ENCODE measurements at regions not wholly inside any gene's neighbourhood (a gene's known extent, or its start where the extent isn't known, plus 50 kb on each side); places are given as distances from the start of the nearest gene placed in this dataset.

- H3K27ac ChIP-seq (ENCODE audit: low read length), result no peak overlapping the region
- no peak overlapping the region for H2AFZ ChIP-seq (ENCODE audit: low read length)
- no peaks in the 10 kb centered on the region for H3K27me3 ChIP-seq (ENCODE audit: low read length)
- no peaks in the 10 kb centered on the region for H3K79me2 ChIP-seq (ENCODE audit: low read length)
- no peak overlapping the region for H3K4me3 ChIP-seq (ENCODE audit: low read length)
- no peaks in the 10 kb centered on the region for H3K36me3 ChIP-seq (ENCODE audit: insufficient read depth, low read length)
- DNase-seq, result no peak
- peaks cover 3% of the 10 kb centered on the region; the same call in 1 of the 2 replicates for H3K9me3 ChIP-seq (ENCODE audit: low read length)
- H3K9me2 ChIP-seq (replicated peaks; ENCODE audit: insufficient read depth, low read length), result no peaks in the 10 kb centered on the region
- no peak overlapping the region for H3K4me2 ChIP-seq (ENCODE audit: low read depth, low read length, poor library complexity, severe bottlenecking)
- no peaks in the 10 kb centered on the region for H3K4me1 ChIP-seq (ENCODE audit: low read length)
- H3K9ac ChIP-seq (ENCODE audit: low read length), result no peak overlapping the region
- no peaks in the 10 kb centered on the region for H4K20me1 ChIP-seq (ENCODE audit: insufficient read depth, low read depth, low read length)
These were observed 1052.6 kb upstream of the RBFOX1 start for GRCh38 chr16:6280055-6280454.

- no peaks in the 10 kb centered on the region for H3K36me3 ChIP-seq (ENCODE audit: insufficient read depth, low read length)
- DNase-seq, result no peak
- H3K4me2 ChIP-seq (ENCODE audit: low read depth, low read length, poor library complexity, severe bottlenecking), result no peak overlapping the region
- no peaks in the 10 kb centered on the region for H3K4me1 ChIP-seq (ENCODE audit: low read length)
- no peaks in the 10 kb centered on the region for H3K79me2 ChIP-seq (ENCODE audit: low read length)
- no peak overlapping the region for H3K9ac ChIP-seq (ENCODE audit: low read length)
- no peak overlapping the region for H2AFZ ChIP-seq (ENCODE audit: low read length)
- H4K20me1 ChIP-seq (ENCODE audit: insufficient read depth, low read depth, low read length), result no peaks in the 10 kb centered on the region
- no peak overlapping the region for H3K27ac ChIP-seq (ENCODE audit: low read length)
- no peaks in the 10 kb centered on the region for H3K9me2 ChIP-seq (replicated peaks; ENCODE audit: insufficient read depth, low read length)
- H3K27me3 ChIP-seq (ENCODE audit: low read length), result no peaks in the 10 kb centered on the region
- H3K9me3 ChIP-seq (ENCODE audit: low read length), result peaks cover 3% of the 10 kb centered on the region; the same call in 1 of the 2 replicates
- H3K4me3 ChIP-seq (ENCODE audit: low read length), result no peak overlapping the region
These were observed 1053.4 kb upstream of the RBFOX1 start for GRCh38 chr16:6279286-6279685.

- no peaks in the 10 kb centered on the region for H3K79me2 ChIP-seq (ENCODE audit: low read length)
- H3K27ac ChIP-seq (ENCODE audit: low read length), result no peak overlapping the region
- no peaks in the 10 kb centered on the region for H3K27me3 ChIP-seq (ENCODE audit: low read length)
- H3K4me3 ChIP-seq (ENCODE audit: low read length), result no peak overlapping the region
- no peak overlapping the region for H2AFZ ChIP-seq (ENCODE audit: low read length)
- H3K9me2 ChIP-seq (replicated peaks; ENCODE audit: insufficient read depth, low read length), result no peaks in the 10 kb centered on the region
- H3K4me2 ChIP-seq (ENCODE audit: low read depth, low read length, poor library complexity, severe bottlenecking), result no peak overlapping the region
- no peaks in the 10 kb centered on the region for H4K20me1 ChIP-seq (ENCODE audit: insufficient read depth, low read depth, low read length)
- peaks cover 3% of the 10 kb centered on the region; the same call in 1 of the 2 replicates for H3K9me3 ChIP-seq (ENCODE audit: low read length)
- no peaks in the 10 kb centered on the region for H3K36me3 ChIP-seq (ENCODE audit: insufficient read depth, low read length)
- no peak for DNase-seq
- H3K4me1 ChIP-seq (ENCODE audit: low read length), result no peaks in the 10 kb centered on the region
- no peak overlapping the region for H3K9ac ChIP-seq (ENCODE audit: low read length)
These were observed 1058.3 kb upstream of the RBFOX1 start for GRCh38 chr16:6274351-6274750.

- no peaks in the 10 kb centered on the region for H3K4me1 ChIP-seq (ENCODE audit: low read length)
- no peak overlapping the region for H3K4me3 ChIP-seq (ENCODE audit: low read length)
- H3K27ac ChIP-seq (ENCODE audit: low read length), result no peak overlapping the region
- no peak for DNase-seq
- H3K79me2 ChIP-seq (ENCODE audit: low read length), result no peaks in the 10 kb centered on the region
- H4K20me1 ChIP-seq (ENCODE audit: insufficient read depth, low read depth, low read length), result no peaks in the 10 kb centered on the region
- peaks cover 5% of the 10 kb centered on the region; the same call in 1 of the 2 replicates for H3K9me3 ChIP-seq (ENCODE audit: low read length)
- H3K9me2 ChIP-seq (replicated peaks; ENCODE audit: insufficient read depth, low read length), result no peaks in the 10 kb centered on the region
- H3K36me3 ChIP-seq (ENCODE audit: insufficient read depth, low read length), result no peaks in the 10 kb centered on the region
- H3K4me2 ChIP-seq (ENCODE audit: low read depth, low read length, poor library complexity, severe bottlenecking), result no peak overlapping the region
- no peaks in the 10 kb centered on the region for H3K27me3 ChIP-seq (ENCODE audit: low read length)
- no peak overlapping the region for H3K9ac ChIP-seq (ENCODE audit: low read length)
- no peak overlapping the region for H2AFZ ChIP-seq (ENCODE audit: low read length)
These were observed 1065.0 kb upstream of the RBFOX1 start for GRCh38 chr16:6267682-6268081.

GRCh38 chr16:6266703-6267102 is 1065.9 kb upstream of the RBFOX1 start:
- Histone ChIP-seq H2AFZ (ENCODE audit: low read length) (no peak overlapping the region), H3K27me3 (ENCODE audit: low read length) (no peaks in the 10 kb centered on the region), H3K9me2 (replicated peaks; ENCODE audit: insufficient read depth, low read length) (no peaks in the 10 kb centered on the region), H3K9me3 (ENCODE audit: low read length) (peaks cover 5% of the 10 kb centered on the region; the same call in 1 of the 2 replicates), H4K20me1 (ENCODE audit: insufficient read depth, low read depth, low read length) (no peaks in the 10 kb centered on the region), H3K36me3 (ENCODE audit: insufficient read depth, low read length) (no peaks in the 10 kb centered on the region), H3K79me2 (ENCODE audit: low read length) (no peaks in the 10 kb centered on the region), H3K4me1 (ENCODE audit: low read length) (no peaks in the 10 kb centered on the region), H3K9ac (ENCODE audit: low read length) (no peak overlapping the region), H3K27ac (ENCODE audit: low read length) (no peak overlapping the region), H3K4me2 (ENCODE audit: low read depth, low read length, poor library complexity, severe bottlenecking) (no peak overlapping the region), H3K4me3 (ENCODE audit: low read length) (no peak overlapping the region)
- DNase-seq, result no peak

GRCh38 chr16:6265968-6266367 is 1066.7 kb upstream of the RBFOX1 start:
- H3K9ac ChIP-seq (ENCODE audit: low read length), result no peak overlapping the region
- peaks cover 5% of the 10 kb centered on the region; the same call in 1 of the 2 replicates for H3K9me3 ChIP-seq (ENCODE audit: low read length)
- no peaks in the 10 kb centered on the region for H3K9me2 ChIP-seq (replicated peaks; ENCODE audit: insufficient read depth, low read length)
- H4K20me1 ChIP-seq (ENCODE audit: insufficient read depth, low read depth, low read length), result no peaks in the 10 kb centered on the region
- no peak overlapping the region for H2AFZ ChIP-seq (ENCODE audit: low read length)
- no peaks in the 10 kb centered on the region for H3K27me3 ChIP-seq (ENCODE audit: low read length)
- H3K36me3 ChIP-seq (ENCODE audit: insufficient read depth, low read length), result no peaks in the 10 kb centered on the region
- no peaks in the 10 kb centered on the region for H3K79me2 ChIP-seq (ENCODE audit: low read length)
- DNase-seq, result no peak
- H3K4me3 ChIP-seq (ENCODE audit: low read length), result no peak overlapping the region
- H3K4me2 ChIP-seq (ENCODE audit: low read depth, low read length, poor library complexity, severe bottlenecking), result no peak overlapping the region
- H3K27ac ChIP-seq (ENCODE audit: low read length), result no peak overlapping the region
- no peaks in the 10 kb centered on the region for H3K4me1 ChIP-seq (ENCODE audit: low read length)

GRCh38 chr16:6258056-6258455 is 1074.6 kb upstream of the RBFOX1 start:
- H3K9me2 ChIP-seq (replicated peaks; ENCODE audit: insufficient read depth, low read length), result no peaks in the 10 kb centered on the region
- no peak overlapping the region for H3K4me3 ChIP-seq (ENCODE audit: low read length)
- H3K4me2 ChIP-seq (ENCODE audit: low read depth, low read length, poor library complexity, severe bottlenecking), result no peak overlapping the region
- DNase-seq, result no peak
- H2AFZ ChIP-seq (ENCODE audit: low read length), result no peak overlapping the region
- H4K20me1 ChIP-seq (ENCODE audit: insufficient read depth, low read depth, low read length), result no peaks in the 10 kb centered on the region
- H3K4me1 ChIP-seq (ENCODE audit: low read length), result no peaks in the 10 kb centered on the region
- peaks cover 15% of the 10 kb centered on the region for H3K9me3 ChIP-seq (ENCODE audit: low read length)
- no peaks in the 10 kb centered on the region for H3K36me3 ChIP-seq (ENCODE audit: insufficient read depth, low read length)
- no peak overlapping the region for H3K27ac ChIP-seq (ENCODE audit: low read length)
- no peak overlapping the region for H3K9ac ChIP-seq (ENCODE audit: low read length)
- no peaks in the 10 kb centered on the region for H3K79me2 ChIP-seq (ENCODE audit: low read length)
- H3K27me3 ChIP-seq (ENCODE audit: low read length), result no peaks in the 10 kb centered on the region

GRCh38 chr16:6252541-6252940 is 1080.1 kb upstream of the RBFOX1 start:
- Histone ChIP-seq H3K4me2 (ENCODE audit: low read depth, low read length, poor library complexity, severe bottlenecking) (no peak overlapping the region), H3K9ac (ENCODE audit: low read length) (no peak overlapping the region), H3K36me3 (ENCODE audit: insufficient read depth, low read length) (no peaks in the 10 kb centered on the region), H3K9me3 (ENCODE audit: low read length) (peaks cover 18% of the 10 kb centered on the region), H4K20me1 (ENCODE audit: insufficient read depth, low read depth, low read length) (no peaks in the 10 kb centered on the region), H3K9me2 (replicated peaks; ENCODE audit: insufficient read depth, low read length) (no peaks in the 10 kb centered on the region), H3K79me2 (ENCODE audit: low read length) (no peaks in the 10 kb centered on the region), H3K27ac (ENCODE audit: low read length) (no peak overlapping the region), H3K4me3 (ENCODE audit: low read length) (no peak overlapping the region), H2AFZ (ENCODE audit: low read length) (no peak overlapping the region), H3K4me1 (ENCODE audit: low read length) (no peaks in the 10 kb centered on the region), H3K27me3 (ENCODE audit: low read length) (no peaks in the 10 kb centered on the region)
- DNase-seq, result no peak

GRCh38 chr16:6250511-6250910 is 1082.1 kb upstream of the RBFOX1 start:
- H3K4me3 ChIP-seq (ENCODE audit: low read length), result no peak overlapping the region

More at GRCh38 chr16:6250511-6250910, 1082.1 kb upstream of the RBFOX1 start:
- no peaks in the 10 kb centered on the region for H4K20me1 ChIP-seq (ENCODE audit: insufficient read depth, low read depth, low read length)
- no peaks in the 10 kb centered on the region for H3K27me3 ChIP-seq (ENCODE audit: low read length)
- H3K4me1 ChIP-seq (ENCODE audit: low read length), result no peaks in the 10 kb centered on the region
- no peak overlapping the region for H3K9ac ChIP-seq (ENCODE audit: low read length)
- no peaks in the 10 kb centered on the region for H3K9me2 ChIP-seq (replicated peaks; ENCODE audit: insufficient read depth, low read length)
- H3K9me3 ChIP-seq (ENCODE audit: low read length), result peaks cover 12% of the 10 kb centered on the region
- no peak overlapping the region for H3K4me2 ChIP-seq (ENCODE audit: low read depth, low read length, poor library complexity, severe bottlenecking)
- H3K79me2 ChIP-seq (ENCODE audit: low read length), result no peaks in the 10 kb centered on the region
- DNase-seq, result no peak
- H3K27ac ChIP-seq (ENCODE audit: low read length), result no peak overlapping the region
- no peak overlapping the region for H2AFZ ChIP-seq (ENCODE audit: low read length)
- no peaks in the 10 kb centered on the region for H3K36me3 ChIP-seq (ENCODE audit: insufficient read depth, low read length)

Measured in Karpas-422 (cell line).